ENCODE measurements at regions not wholly inside any gene's neighbourhood (a gene's known extent, or its start where the extent isn't known, plus 50 kb on each side); places are given as distances from the start of the nearest gene placed in this dataset.

DNA sequence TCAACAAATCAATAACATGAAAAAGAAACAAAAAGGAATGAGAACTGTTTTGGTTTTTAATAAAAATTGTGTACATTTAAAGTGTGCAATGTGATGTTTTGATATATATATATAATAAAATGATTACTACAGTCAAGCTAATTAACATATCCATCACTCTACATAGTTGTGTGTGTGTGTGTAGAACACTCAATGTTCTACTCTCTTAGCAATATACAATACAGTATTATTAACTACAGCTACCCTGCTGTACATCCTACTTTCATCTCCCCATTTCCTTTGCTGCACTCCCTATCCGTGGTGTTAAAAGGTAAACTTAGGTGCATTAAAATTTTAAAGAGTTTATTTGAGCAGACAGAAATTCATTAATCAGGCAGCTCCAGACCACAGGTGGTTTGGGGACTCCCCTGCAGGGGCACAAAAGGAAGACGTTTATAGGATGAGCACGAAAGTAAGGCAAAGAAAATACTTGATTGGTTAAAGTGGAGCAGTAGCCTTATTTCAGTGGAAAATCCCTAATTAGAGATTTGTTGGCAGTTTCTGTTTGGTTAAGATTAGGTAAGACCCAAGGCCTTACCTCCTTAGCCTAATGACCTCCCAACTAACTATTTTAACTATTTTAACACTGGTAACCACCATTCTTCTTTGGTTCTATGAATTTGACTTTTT lies 61.8 kb upstream of the SNRK start:
- TF ChIP-seq GATA3 (IDR thresholded peaks at IDR 0.05; ENCODE audit: low read depth, low read length) (no peak), GATA2 (IDR thresholded peaks at IDR 0.05; ENCODE audit: low read depth, low read length) (no peak)

Data from SH-SY5Y (cell line).